Left colon (tissue), 2 donors: ENCODE measurements at regions not wholly inside any gene's neighbourhood (a gene's known extent, or its start where the extent isn't known, plus 50 kb on each side); places are given as distances from the start of the nearest gene placed in this dataset.

Source experiments
- ATAC-seq: fragments of 200-7000 bp; cut with Tn5 transposase; one replicate; pipeline ENCODE4 v1.9.1; 2020; ENCODE audit warnings: mild to moderate bottlenecking, moderate library complexity
- DNase-seq, 2 donors: peaks; one replicate each; pipeline ENCODE4 v3.0.0-alpha.2; 2020
- intact Hi-C, 2 donors: fragments of 100-400 bp; cut with DNase I in 1 of 2; cut with micrococcal nuclease in 1 of 2; formaldehyde crosslinking; loops; one replicate each; pipeline versions ENCODE4 v1.11.2 to v1.14.0; 2022; cut with DNase I, micrococcal nuclease
- donor health status: DM: no; HTN: no; CAD: no.
- donor health status: DM: yes; HTN: yes; CAD: no.

- DNase-seq: no peak
- ATAC-seq: no peak
- intact Hi-C loops: no loop called here
These were observed 123.6 kb downstream of the EMX2 start for GRCh38 chr10:117666166-117666565.

- ATAC-seq: no peak
These were observed 124.4 kb downstream of the EMX2 start for GRCh38 chr10:117666965-117667364.

GRCh38 chr10:117667831-117668230 is 125.3 kb downstream of the EMX2 start:
- intact Hi-C loops: no loop called here
- DNase-seq (no peak), ATAC-seq (no peak)

More at GRCh38 chr10:117666965-117667364, 124.4 kb downstream of the EMX2 start:
- DNase-seq: no peak
- intact Hi-C loops: no loop called here

GRCh38 chr10:117668327-117669008 is 125.9 kb downstream of the EMX2 start:
- DNase-seq: no peak
- ATAC-seq: no peak
- intact Hi-C loops: no loop called here

GRCh38 chr10:117669122-117669521 is 126.6 kb downstream of the EMX2 start:
- DNase-seq (no peak), ATAC-seq (no peak)
- intact Hi-C loops: no loop called here

GRCh38 chr10:117670116-117670904 is 127.8 kb downstream of the EMX2 start:
- intact Hi-C loops: no loop called here
- DNase-seq: no peak
- ATAC-seq: no peak

GRCh38 chr10:117673230-117674010 is 130.9 kb downstream of the EMX2 start:
- ATAC-seq (no peak), DNase-seq (no peak)
- intact Hi-C loops: no loop called here

- DNase-seq: no peak
- no peak for ATAC-seq
- intact Hi-C loops: no loop called here
These were observed 131.7 kb downstream of the EMX2 start for GRCh38 chr10:117674201-117674600.

GRCh38 chr10:117674646-117675045 is 132.1 kb downstream of the EMX2 start:
- ATAC-seq (no peak), DNase-seq (no peak)
- intact Hi-C loops: no loop called here

- DNase-seq (no peak), ATAC-seq (no peak)
- intact Hi-C loops: no loop called here
These were observed 133.0 kb downstream of the EMX2 start for GRCh38 chr10:117675514-117676055.

- intact Hi-C loops: no loop called here
- no peak for ATAC-seq
These were observed 134.7 kb downstream of the EMX2 start for GRCh38 chr10:117677239-117677638.

GRCh38 chr10:117677890-117678500 is 135.4 kb downstream of the EMX2 start:
- DNase-seq: no peak
- intact Hi-C loops: no loop called here

More at GRCh38 chr10:117677239-117677638, 134.7 kb downstream of the EMX2 start:
- DNase-seq: no peak

GRCh38 chr10:117680601-117681000 is 138.1 kb downstream of the EMX2 start:
- no peak for DNase-seq
- intact Hi-C loops: no loop called here
- no peak for ATAC-seq

More at GRCh38 chr10:117677890-117678500, 135.4 kb downstream of the EMX2 start:
- no peak for ATAC-seq

GRCh38 chr10:117681104-117681503 is 138.6 kb downstream of the EMX2 start:
- no peak for DNase-seq
- intact Hi-C loops: no loop called here
- no peak for ATAC-seq

GRCh38 chr10:117684046-117684610 is 141.6 kb downstream of the EMX2 start:
- ATAC-seq (no peak), DNase-seq (no peak)
- intact Hi-C loops: no loop called here

GRCh38 chr10:117684672-117685211 is 142.2 kb downstream of the EMX2 start:
- intact Hi-C loops: no loop called here
- DNase-seq (peak in 1 of 2 donors; percentile 44), ATAC-seq (peak; percentile 26)

GRCh38 chr10:117685431-117685830 is 142.9 kb downstream of the EMX2 start:
- DNase-seq (no peak), ATAC-seq (no peak)
- intact Hi-C loops: no loop called here

GRCh38 chr10:117686606-117687005 is 144.1 kb downstream of the EMX2 start:
- no peak for DNase-seq
- no peak for ATAC-seq
- intact Hi-C loops: no loop called here
